Heart left ventricle (tissue), 16 donors: ENCODE measurements at regions not wholly inside any gene's neighbourhood (a gene's known extent, or its start where the extent isn't known, plus 50 kb on each side); places are given as distances from the start of the nearest gene placed in this dataset.

Source experiments
- ATAC-seq, 4 donors: fragments of 200-7000 bp; cut with Tn5 transposase; one replicate each; pipeline ENCODE4 v1.9.1; 2020 to 2022; ENCODE audit warnings: moderate library complexity in 4 of 4, mild to moderate bottlenecking in 3 of 4, moderate number of reproducible peaks in 1 of 4
- DNase-seq, 5 donors: peaks; one replicate each; pipeline ENCODE4 v3.0.0-alpha.2; 2020
- H3K27ac ChIP-seq, 12 donors: fragments of 200-600 bp; sonication (generic) in 4 of 12; one replicate each; pipeline versions ENCODE4 v1.5.0 to v1.8.0; 2016 to 2022; ENCODE audit warnings: mild to moderate bottlenecking in 2 of 12
- H3K27me3 ChIP-seq, 9 donors: fragments of 200-600 bp; sonication (generic) in 2 of 9; one replicate each; pipeline versions ENCODE4 v1.5.1 to v1.8.0; 2016 to 2022; ENCODE audit warnings: mild to moderate bottlenecking in 3 of 9
- H3K36me3 ChIP-seq, 9 donors: fragments of 200-600 bp; sonication (generic) in 2 of 9; one replicate each; pipeline versions ENCODE4 v1.5.0 to v1.8.0; 2018 to 2022; ENCODE audit warnings: mild to moderate bottlenecking in 2 of 9
- H3K4me1 ChIP-seq, 12 donors: fragments of 200-600 bp; sonication (generic) in 4 of 12; one replicate each; pipeline versions ENCODE4 v1.5.0 to v1.8.0; 2016 to 2022; ENCODE audit warnings: mild to moderate bottlenecking in 3 of 12
- H3K4me3 ChIP-seq, 12 donors: fragments of 200-600 bp; sonication (generic) in 4 of 12; one replicate each; pipeline versions ENCODE4 v1.5.0 to v1.8.0; 2017 to 2022; ENCODE audit warnings: mild to moderate bottlenecking in 9 of 12, moderate library complexity in 4 of 12
- H3K9me3 ChIP-seq, 12 donors: fragments of 200-600 bp; sonication (generic) in 4 of 12; one replicate each; pipeline versions ENCODE4 v1.5.0 to v1.8.0; 2016 to 2022; ENCODE audit warnings: mild to moderate bottlenecking in 1 of 12
- CTCF ChIP-seq, 12 donors: fragments of 200-600 bp; sonication (generic) in 4 of 12; IDR thresholded peaks; one replicate each; pipeline versions ENCODE4 v1.5.0 to v1.8.0; 2018 to 2022; ENCODE audit warnings: antibody characterized with exemption in 12 of 12, mild to moderate bottlenecking in 5 of 12
- POLR2A ChIP-seq, 2 donors: fragments of 450-650 bp; IDR thresholded peaks; one replicate each; pipeline ENCODE4 v1.6.1; 2017; ENCODE audit warnings: antibody characterized with exemption in 2 of 2, mild to moderate bottlenecking in 2 of 2, moderate library complexity in 2 of 2
- WGBS, 4 donors: extraction: QIAGEN DNeasy Blood & Tissue Kit in 2 of 4; methylation state at CpG; one replicate each; pipeline versions ENCODE4 v1.1.5 to v1.1.7; 2013 to 2018; 5-methylcytosine and 5-hydroxymethylcytosine counted together
- intact Hi-C, 10 donors: fragments of 100-400 bp; cut with DNase I; formaldehyde crosslinking; loops; one replicate each; pipeline versions ENCODE4 v1.11.1 to v1.14.2; 2022
- donor health status: ischemic (EF 13 %, LVEDD 7.1; RV severe dilation, severe dysfunction).
- donor health status: healthy with polysubstance abuse.
- donor health status: DM: no; HTN: yes; CAD: no.
- donor health status: DM: no; HTN: no; CAD: no.
- donor health status: ischemic (EF 25% LVEDD 6.9; RV normal size, moderate dysfunction).
- donor health status: ischemic (EF 25% LVEDD 5.7; RV mildly dilated, moderate dysfunction).
- donor health status: healthy.
- donor health status: DM: yes; HTN: yes; CAD: no.
- donor health status: ischemic (EF 35%, LVEDD 5.7; RV mildly dilated, moderate dysfunction).
- donor health status: nonischemic (EF 11% LVEDD 7.7; RV severe dilation, severe dysfunction).
- donor health status: DM: yes; HTN: yes; CAD: no.
- donor health status: PGD.
- donor health status: ischemic (EF 29% LVEDD 5.4; RV normal size, mild dysfunction).
- donor health status: nonischemic (EF 23%, LVEDD 6.1; RV moderate dilation, normal function).

GRCh38 chr1:29944253-29944905 lies 708.1 kb downstream of the PTPRU start:
- Histone ChIP-seq H3K27ac (no peak overlapping the region), H3K27me3 (peaks cover 0 to 27% (median 3%) of the 10 kb centered on the region in 9 donors), H3K4me1 (no peaks in the 10 kb centered on the region), H3K4me3 (no peak overlapping the region), H3K36me3 (no peaks in the 10 kb centered on the region), H3K9me3 (no peaks in the 10 kb centered on the region)
- 67 to 73% (median 69%) methylated on average over 14 to 15 of the region's 15 CpGs for WGBS, 4 donors
- DNase-seq, result no peak
- intact Hi-C loops, result no loop called here
- no peak for ATAC-seq
- TF ChIP-seq CTCF (IDR thresholded peaks at IDR 0.05), result no peak
- no peak for TF ChIP-seq POLR2A (IDR thresholded peaks at IDR 0.05)

GRCh38 chr1:29943034-29943433 lies 706.7 kb downstream of the PTPRU start:
- TF ChIP-seq CTCF (IDR thresholded peaks at IDR 0.05) (no peak), POLR2A (IDR thresholded peaks at IDR 0.05) (no peak)
- intact Hi-C loops, result no loop called here

GRCh38 chr1:29939079-29939478 lies 702.8 kb downstream of the PTPRU start:
- intact Hi-C loops, result no loop called here
- DNase-seq (no peak), ATAC-seq (no peak)
- Histone ChIP-seq H3K9me3 (no peaks in the 10 kb centered on the region), H3K36me3 (no peaks in the 10 kb centered on the region), H3K4me3 (no peak overlapping the region), H3K4me1 (no peaks in the 10 kb centered on the region), H3K27me3 (peaks cover 0 to 8% (median 0%) of the 10 kb centered on the region in 9 donors), H3K27ac (no peak overlapping the region)
- TF ChIP-seq POLR2A (IDR thresholded peaks at IDR 0.05), result no peak
- 80 to 95% (median 87%) methylated on average over 2 of the region's 2 CpGs for WGBS, 4 donors

More at GRCh38 chr1:29943034-29943433, 706.7 kb downstream of the PTPRU start:
- DNase-seq, result no peak
- Histone ChIP-seq H3K4me1 (no peaks in the 10 kb centered on the region), H3K27ac (no peak overlapping the region), H3K4me3 (no peak overlapping the region), H3K27me3 (peaks cover 0 to 27% (median 3%) of the 10 kb centered on the region in 9 donors), H3K9me3 (no peaks in the 10 kb centered on the region), H3K36me3 (no peaks in the 10 kb centered on the region)
- ATAC-seq, result no peak
- WGBS, 4 donors, result 60 to 100% (median 96%) methylated on average over 2 of the region's 2 CpGs

- WGBS, 4 donors, result 87 to 96% (median 95%) methylated on average over 1 of the region's 1 CpG
Observed at GRCh38 chr1:29937356-29937755, 701.0 kb downstream of the PTPRU start.

More at GRCh38 chr1:29937356-29937755, 701.0 kb downstream of the PTPRU start:
- no peaks in the 10 kb centered on the region for H3K36me3 ChIP-seq
- no peaks in the 10 kb centered on the region for H3K9me3 ChIP-seq
- H3K4me3 ChIP-seq, result no peak overlapping the region
- H3K27me3 ChIP-seq, result peaks cover 0 to 9% (median 4%) of the 10 kb centered on the region in 9 donors
- no peaks in the 10 kb centered on the region for H3K4me1 ChIP-seq
- no peak overlapping the region for H3K27ac ChIP-seq
- intact Hi-C loops, result no loop called here
- TF ChIP-seq CTCF (IDR thresholded peaks at IDR 0.05) (no peak), POLR2A (IDR thresholded peaks at IDR 0.05) (no peak)
- ATAC-seq, result no peak
- no peak for DNase-seq
